ENCODE measurements at regions not wholly inside any gene's neighbourhood (a gene's known extent, or its start where the extent isn't known, plus 50 kb on each side); places are given as distances from the start of the nearest gene placed in this dataset.

DNA sequence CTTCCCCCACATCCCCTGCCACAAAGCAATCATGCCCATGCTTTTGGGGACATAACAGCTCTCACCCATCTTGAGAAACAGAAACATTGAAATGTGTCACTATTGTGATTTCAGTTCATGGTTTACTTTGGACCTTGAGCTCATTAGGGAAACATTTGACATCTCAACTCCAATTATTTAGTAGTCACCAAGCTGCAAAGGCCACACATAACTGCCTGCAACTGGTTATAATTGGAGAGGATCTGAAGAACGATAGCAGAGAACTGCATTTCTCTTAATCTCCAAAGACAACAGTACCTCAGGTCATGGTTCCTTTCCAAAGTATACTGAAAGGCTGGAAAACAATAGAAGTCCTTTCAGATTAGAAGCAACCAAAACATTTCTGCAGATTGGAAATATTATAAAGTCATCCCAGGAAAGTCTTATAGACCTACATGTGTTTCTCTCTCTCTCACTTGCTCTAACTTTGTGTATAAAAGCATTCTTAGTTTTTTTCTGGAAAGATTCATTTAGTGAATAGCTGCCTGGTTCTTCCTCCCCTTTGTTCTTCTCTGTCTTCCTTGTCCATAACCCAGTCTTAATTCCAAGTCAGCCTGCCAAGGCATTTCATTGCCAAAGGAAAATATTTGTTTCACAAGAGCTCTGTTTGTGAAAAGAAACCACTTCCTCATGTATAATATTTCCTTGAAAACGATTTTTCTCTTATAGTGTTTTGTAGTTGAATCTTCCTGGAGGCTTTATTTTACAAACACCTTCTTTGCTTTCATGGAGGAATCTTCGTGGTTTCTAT is 426.8 kb downstream of the ADGRL2 start:
- peak; percentile 37 for DNase-seq

DNA sequence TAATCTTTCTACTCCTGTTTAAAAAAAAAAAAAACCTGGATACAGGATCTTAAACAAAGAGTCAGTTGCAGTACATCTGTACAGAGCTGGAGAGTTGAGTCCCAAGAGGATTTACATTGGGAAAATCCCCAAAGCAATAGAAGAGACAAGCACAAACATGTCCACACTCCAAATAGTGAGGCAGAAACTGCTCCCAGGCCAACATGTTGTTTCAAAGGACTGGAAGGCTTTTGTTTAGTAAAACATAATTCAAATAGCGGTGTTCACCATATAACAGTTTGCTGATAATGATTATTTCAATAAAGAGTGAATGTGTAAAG is 425.4 kb downstream of the ADGRL2 start:
- DNase-seq, result peak; percentile 54

DNA sequence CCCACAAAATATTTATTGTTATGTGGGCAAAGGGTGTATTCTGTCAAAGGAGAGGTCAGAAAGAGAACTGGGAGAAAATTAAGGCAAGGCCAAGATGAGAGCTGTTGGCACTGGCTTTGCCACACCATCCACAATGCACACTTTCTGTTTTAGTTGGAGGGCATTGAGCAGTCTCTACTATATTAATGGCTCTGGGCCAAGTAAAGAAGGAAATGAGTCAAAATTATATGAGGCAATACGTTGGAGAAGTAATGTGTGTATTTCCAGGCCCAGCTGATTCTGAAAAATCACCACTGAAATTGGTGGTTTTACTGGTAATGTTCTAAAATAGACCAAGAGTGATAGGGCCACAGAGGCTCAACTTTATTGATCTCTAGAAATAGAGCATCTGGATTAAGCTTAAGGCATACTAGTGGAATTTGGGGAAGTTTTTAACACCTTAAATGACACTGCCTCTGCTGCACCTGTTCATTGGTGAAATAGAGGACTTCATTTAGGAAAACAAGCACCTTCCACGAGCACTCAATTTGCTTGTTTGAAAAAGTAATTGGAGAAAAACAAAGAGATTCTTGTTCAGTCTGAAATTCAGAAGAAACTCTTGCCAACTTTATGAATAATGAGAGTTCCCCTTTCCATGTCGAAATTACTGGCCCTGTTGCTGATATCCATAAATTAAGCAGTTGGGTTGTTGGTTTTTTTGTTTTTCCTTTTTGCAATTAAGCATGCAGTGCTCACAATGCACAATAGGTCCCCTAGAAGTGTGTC is 424.9 kb downstream of the ADGRL2 start:
- peak; percentile 77 for DNase-seq

DNA sequence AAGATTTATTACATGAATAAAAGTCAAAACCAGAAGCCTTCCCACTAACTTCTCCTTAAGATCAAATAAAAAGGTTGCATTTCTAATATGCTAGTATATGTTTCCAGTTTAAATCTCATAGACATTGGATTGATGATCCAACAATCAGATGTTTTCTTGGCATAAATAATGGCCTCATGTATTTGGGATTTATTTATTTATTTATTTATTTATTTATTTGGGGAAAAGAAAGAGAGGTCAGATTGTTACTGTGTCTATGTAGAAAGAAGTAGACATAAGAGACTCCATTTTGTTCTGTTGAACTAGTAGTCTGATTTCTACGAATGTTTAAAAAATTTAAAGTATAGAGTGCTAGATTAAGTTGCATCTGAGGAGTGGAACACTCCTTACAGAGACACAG is 422.4 kb downstream of the ADGRL2 start:
- no peak for DNase-seq

DNA sequence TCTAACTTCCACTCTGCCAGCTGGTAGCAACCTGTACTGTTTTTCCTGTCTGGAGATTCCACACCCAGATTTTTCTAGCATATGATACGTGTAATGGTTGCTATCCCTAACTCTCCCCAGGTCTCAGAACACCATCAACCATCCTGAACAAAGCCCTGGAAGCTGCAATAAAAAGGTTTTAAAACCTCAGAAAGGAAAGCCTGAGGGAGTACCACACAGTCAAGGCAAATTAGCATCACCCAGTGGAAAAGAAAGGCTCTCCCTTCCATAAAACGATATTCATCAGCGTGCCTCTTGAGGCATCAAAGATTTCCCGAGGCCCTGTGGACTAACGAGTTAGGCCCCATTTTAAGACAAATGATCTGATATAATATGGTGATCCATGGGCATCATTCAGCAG is 421.0 kb downstream of the ADGRL2 start:
- no peak for DNase-seq

DNA sequence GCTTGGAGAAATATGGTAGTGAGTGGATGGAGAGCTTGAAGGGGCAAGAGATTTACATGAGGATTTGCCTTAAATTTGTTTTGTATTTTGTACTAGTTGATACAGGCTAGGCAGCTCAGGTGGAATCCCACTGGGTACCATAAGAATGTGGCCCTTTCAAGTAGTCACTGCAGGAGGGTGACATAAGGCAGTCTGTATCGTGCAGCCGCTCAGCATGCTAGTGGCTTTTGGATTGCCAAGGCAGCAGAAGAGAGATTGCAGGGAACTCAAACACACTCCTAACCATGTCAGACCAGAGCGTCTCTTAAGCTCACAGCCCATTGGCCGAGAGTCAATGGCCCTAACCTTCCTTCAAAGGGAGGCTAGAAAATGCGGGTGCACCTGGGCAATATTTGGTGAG is 420.0 kb downstream of the ADGRL2 start:
- DNase-seq, result no peak

DNA sequence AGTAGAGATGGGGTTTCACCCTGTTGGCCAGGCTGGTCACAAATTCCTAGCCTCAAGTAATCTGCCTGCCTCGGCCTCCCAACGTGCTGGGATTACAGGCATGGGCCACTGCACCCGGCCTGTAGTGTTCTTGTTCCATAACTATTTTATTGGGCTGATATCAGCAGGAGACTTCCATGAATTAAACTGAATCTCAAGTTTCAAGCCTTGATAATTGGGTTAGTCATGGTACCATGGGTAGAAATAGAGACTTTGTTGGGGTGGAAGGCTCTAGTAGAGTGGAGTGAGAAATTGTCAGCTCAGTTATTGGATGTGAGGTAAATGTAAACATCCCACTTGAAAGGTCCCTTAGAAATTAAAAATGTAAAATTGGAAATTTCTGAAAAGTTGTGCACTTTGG is 419.1 kb downstream of the ADGRL2 start:
- DNase-seq, result no peak

DNA sequence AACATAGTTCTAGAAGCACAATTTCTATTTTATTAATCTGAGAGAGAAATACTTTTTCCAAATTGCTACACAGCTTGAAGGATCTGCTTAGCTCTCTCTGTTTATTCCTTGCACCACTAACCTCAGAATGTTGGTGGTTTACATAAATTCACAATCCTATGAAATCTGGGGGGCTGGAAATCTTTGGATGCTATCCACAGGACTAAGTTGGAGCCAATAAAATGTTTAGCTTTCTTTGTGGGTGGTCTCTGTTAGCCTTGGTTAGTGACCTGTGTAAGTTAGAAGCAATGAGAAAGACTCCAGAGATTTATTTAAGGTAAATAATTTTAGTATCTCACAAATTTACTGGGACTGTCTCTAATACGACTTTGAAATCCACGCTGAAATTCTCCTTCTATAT is 418.1 kb downstream of the ADGRL2 start:
- DNase-seq, result no peak

DNA sequence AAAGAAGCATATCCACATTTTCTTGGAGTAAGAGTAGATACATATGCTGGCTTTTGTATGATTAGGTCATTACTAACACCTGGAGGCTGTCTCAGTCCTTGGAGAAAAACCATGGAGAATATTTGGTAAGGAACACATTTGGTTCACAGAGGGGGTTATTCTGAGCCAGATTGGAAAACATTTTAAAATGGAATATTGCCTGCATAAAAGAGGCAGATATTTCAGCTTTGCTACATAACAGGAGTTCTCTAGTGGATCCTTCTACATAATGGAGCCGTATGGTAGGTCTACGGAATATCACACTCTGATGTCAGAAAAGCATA is 415.1 kb downstream of the ADGRL2 start:
- DNase-seq, result no peak

DNA sequence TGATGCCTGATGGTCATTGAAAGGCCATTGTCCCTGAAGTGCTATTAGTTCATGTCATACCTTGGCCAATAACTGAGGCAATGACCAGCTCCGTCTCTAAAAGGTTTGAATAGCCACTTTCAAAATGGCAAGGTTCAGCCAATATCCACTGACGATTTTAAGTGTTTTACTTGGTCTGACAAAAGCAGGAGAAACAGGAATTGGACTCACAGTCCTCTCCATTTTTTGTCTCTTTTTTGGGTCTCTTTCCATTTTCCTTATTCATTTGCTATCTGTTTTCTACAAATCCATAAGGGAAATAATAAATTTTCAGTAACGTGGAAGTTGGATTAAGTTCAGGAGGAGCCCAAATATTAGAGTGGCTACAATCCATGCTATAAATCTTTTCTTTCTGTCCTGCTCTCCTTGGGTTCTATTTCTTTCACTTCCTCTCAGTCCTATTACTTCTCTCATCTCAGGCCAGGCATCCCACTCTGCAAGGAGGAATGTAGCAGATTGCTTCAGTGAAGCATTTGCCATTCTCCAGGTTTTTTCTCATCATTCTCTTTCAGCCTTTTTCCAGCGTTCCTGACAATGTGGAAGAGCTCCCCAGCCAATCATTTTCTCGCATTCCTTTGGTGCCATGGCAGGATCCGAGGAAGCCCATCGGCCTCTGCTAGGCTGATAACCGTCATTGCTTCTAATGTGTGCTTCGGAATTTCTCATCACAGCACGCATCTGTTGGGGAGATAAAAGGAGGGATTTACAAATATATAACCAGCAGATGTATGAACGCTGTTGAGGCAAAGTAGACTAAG is 414.5 kb downstream of the ADGRL2 start:
- DNase-seq, result no peak

DNA sequence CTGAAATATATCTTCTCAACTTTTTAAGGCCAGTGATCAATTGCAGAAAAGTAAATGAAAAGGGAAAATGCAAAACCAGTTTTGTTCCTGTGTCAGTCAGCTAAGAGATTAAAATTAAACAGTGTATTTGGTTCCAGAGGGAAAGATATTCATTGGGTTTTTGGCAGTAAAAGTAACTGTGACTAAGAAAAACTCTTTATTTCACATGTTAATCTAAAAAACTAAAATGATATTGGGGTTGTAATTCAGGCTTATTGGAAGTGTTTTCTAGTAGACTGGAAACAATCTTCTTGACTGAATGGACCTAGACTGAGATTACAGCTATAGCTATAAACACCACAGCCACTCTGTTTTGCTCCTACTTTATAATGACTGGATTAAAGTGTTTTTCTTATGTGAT is 413.9 kb downstream of the ADGRL2 start:
- no peak for DNase-seq

DNA sequence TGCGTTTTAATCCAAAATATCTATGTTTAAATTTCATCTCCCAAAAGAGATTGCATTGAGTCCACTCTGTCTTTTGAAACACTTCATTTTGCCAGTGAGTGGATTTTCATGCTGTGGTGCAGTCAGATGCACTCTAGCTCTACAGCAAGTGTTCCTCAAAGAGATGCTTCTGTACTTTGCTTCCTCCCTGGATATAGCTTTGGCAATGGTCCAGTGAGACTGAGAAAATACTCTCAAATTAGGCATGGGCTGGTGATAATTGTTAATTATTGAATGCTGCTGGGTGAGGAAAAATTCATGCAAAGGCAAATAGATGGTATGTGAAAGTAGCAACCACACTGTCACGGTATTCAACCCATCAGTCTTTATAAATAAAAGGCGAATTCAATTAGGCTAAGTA is 396.9 kb downstream of the ADGRL2 start:
- DNase-seq, result no peak

DNA sequence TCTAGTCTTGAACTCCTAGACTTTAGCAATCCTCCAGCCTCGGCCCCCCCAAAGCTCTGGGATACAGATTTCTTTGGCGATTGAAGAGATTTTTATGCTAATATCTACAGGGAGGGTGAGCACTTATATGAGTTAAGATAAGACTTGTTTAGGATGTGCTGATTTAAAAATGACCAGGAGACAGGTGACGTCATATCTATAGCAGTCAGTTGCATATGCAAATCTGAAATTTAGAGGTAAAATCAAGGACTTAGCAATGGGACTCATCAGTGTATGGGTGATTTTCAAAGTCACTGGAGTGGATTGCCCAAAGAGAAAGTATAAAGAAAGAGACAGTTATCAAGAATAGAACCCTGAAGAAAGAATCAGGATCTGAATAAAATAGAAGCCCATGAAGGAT is 394.5 kb downstream of the ADGRL2 start:
- DNase-seq, result no peak

DNA sequence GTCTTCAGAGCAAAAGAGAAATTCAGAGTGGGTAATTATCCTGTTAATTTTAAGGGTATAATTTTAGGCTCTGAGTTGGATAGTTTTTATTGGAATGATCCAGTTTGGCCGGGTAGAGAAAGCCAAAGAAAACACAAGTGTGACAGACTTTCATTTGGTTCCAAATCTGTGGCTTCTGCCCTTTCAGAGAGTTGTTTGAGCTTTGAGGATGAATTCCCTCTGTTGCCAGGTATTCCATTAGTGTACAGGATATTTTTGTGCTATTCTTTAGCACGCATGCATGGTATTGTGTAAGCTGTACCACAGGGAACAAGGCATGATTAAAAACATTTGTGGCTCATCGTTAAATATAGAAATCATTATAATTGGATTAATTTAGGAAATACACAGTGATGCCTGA is 384.4 kb downstream of the ADGRL2 start:
- no peak for DNase-seq

DNA sequence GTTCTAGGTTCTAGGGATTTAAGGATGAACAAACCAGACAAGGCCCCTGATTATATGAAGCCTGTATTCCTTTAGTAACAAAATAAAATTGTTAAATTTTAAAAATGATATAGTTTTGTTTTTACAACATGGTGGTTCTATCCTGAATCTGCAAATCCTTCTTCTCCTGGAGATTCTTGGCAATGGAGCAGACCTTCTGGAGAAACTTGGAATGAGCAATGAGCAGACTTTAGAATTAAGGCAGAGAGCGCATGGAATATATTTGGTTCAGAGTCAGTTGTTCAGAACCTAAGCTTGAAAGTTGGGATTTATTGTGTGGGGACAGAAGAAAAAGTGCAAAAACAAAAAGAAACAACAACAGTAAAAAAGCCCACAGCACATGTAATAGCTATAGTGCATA is 381.1 kb downstream of the ADGRL2 start:
- DNase-seq, result no peak

DNA sequence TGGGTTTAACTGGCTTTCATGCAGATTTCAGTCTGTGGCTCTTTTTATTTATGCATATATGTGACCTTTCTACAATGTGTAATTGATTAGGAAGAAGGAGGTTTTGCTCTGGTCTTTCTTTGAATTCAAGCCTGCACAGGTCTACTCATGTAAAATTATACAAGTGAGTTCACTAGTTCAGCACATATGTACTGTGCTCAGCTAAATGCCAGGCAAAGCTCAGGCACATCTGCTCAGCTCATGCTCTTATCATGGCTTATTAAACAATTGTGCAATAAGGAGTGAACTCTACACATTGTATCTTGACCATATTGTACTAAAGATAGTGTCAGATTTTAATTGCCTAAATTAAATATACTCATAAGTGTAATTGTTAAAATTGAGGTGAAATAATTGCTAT is 378.4 kb downstream of the ADGRL2 start:
- DNase-seq, result no peak

DNA sequence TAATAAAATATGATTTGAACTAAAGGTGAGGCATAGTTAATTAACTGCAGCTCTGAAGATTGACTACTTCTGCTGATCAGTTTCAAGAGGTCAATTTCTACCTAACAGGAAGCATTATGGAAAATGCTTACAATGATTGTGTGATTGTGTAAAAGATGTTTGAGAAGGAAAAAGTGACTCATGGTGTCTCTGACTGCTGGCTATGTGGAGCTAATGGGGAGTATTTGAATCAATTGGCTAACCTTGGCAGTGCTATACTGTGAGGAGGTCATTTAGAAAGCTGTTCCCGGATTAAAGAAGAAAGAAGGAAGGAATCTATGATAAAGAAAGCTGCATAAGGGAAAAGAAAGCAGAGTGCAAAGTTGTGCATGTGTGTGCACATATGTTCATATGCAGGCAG is 376.5 kb downstream of the ADGRL2 start:
- peak; percentile 7 for DNase-seq

DNA sequence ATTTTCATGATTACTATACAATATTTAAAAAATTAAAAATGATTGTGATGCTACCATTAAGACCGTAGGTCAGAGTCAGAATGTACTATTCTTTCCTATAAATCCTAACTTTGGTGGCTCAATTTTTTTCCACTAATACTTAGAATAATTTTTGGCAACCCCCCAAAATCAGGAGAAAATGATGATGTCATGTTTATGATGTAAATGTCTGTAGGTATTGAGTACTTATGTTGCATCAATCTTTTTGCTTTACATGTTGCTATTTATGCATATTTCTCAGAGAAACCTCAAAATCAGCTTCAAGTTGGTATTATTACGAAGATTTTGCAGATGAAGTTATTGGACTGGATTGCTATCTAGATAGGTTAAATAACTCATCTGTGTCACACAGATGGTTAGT is 371.2 kb downstream of the ADGRL2 start:
- no peak for DNase-seq

DNA sequence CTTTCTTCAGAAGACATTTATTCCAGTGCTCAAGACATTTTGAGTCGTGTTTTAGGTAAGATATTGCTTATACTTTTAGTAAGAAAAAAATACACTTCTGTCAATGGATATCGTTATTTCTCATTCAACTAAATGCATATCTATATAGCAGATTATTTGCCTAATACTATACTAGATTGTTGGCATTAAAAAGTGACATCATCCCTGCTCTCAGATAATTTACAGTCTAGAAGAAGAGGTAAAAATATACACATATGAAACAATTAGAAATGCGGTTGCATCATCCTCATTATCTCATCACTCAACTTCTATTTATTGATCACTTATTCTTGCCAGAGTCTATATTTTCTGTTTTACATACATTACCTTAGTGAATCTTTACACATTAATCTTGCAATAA is 367.7 kb downstream of the ADGRL2 start:
- DNase-seq, result no peak

DNA sequence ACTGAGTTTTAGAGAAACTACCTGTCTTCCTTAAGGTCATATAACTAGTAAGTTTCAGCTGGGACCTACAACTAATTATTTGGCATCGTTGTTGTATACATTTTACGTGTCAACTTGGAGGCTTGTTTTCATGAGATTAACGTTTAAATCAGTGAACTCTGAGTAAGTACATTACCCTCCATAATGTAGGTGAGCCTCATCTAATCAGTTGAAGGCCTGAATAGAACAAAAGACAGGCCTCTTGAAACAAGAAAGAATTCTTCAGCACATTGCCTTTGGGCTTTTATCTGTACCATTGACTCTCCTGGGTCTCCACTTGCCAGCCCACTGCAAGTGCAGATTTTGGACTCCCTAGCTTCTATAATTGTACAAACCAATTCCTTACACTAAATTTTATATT is 364.6 kb downstream of the ADGRL2 start:
- no peak for DNase-seq

DNA sequence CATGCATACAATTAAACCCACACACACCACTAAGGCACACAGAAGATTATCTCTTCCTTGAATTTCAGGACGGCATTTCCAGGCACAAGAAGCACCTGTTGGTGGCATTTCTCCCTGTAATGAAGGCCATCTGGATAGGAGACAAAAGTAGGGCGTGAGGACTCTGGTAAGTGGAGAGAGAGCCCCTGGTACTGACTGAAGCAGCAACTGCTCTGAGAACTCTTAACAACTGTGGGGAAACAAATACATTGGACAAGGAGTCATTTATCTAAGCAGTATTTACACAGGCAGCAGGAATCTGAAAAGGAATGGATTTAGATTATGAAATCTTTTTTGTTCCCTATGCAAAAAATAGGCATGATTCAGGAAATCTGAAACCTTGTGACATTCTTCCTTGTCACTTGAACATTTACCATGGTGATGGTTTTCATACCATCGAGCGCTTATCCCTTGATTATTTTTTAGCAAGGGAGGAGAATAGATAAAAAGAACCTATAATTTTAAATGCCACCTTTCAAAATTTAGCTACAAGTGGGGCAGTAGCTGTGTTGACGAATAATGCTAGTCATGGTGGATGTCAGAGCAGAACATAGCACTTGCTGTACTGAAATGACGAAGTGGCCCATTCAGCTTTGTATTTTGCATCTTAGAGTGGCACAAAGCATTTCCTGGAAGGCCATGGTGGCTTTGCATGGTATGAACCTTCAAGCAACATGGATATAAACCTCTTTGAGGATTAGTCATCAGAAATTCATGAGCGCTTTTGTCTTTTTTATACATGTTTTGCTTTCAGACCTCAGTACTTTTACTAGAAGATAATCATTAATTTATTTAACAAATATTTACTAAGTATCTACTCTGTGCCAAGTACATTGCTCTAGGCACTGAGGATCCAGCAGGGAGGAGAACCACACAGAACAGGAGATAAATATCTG is 362.0 kb downstream of the ADGRL2 start:
- no peak for DNase-seq

DNA sequence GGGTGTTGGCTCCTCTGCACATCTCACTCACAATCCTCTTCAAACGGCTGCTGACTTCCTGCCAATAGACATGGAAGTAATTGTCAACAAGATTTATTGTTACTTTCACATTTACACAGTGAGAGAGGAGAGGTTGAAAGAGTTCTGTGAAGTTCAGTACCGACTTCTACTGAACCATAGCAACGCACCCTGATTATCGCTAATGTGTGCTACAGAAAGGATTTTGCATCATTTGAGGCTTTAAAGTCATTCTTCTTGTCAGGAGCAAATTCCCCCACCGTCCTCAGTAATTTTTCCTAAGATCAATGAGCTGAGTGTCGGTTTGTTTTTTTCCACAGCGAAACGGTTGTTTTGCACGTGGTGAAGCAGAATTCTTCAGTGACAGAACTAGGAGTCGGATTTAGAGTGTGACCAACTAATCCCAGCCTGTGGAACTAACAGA is 361.0 kb downstream of the ADGRL2 start:
- peak; percentile 10 for DNase-seq

DNA sequence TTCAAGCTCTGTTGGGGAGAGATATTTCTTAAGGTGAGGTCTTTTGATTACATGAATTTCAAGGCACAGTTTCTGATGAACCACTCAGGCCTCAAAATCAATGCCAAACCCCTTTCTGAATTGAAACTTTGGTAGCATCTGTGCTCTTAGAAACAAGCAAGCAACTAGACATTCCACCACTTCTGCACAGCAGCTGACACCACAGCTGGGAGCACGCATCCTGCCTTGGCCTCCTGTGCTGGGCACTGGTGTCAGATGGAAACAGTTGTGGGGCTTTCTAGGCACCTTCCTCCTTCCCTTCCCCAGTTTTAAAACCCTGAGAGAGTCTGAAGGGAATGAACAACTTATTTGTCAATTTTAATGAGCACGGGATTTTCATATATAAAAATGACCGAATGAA is 360.2 kb downstream of the ADGRL2 start:
- DNase-seq, result no peak
